IPS DF 4.7 (cell line): ENCODE measurements at regions not wholly inside any gene's neighbourhood (a gene's known extent, or its start where the extent isn't known, plus 50 kb on each side); places are given as distances from the start of the nearest gene placed in this dataset.
"Not testable (repeated sequence)": the region's sequence is repeated elsewhere in the genome, so short reads cannot be mapped to it uniquely, and the experiment has no call there.

Source experiments
- DNase-seq: peaks from one replicate; pipeline ENCODE4 v3.0.0-alpha.2; 2013; ENCODE audit warnings: low spot score; ENCODE audit errors: extremely low read depth

- no peak for DNase-seq
Measured at GRCh38 chr5:171541341-171541776, 121.9 kb downstream of the FGF18 start.

GRCh38 chr5:171542525-171543140, 123.2 kb downstream of the FGF18 start:
- no peak for DNase-seq

- DNase-seq: no peak
Measured at GRCh38 chr5:171543148-171543815, 123.8 kb downstream of the FGF18 start.

GRCh38 chr5:171544913-171545765, 125.7 kb downstream of the FGF18 start:
- DNase-seq: no peak

- no peak for DNase-seq
Measured at GRCh38 chr5:171549274-171549673, 129.8 kb downstream of the FGF18 start.

GRCh38 chr5:171553817-171554216, 134.4 kb downstream of the FGF18 start:
- DNase-seq: not testable (repeated sequence)

- no peak for DNase-seq
Measured at GRCh38 chr5:171555160-171555559, 135.7 kb downstream of the FGF18 start.

- DNase-seq: no peak
Measured at GRCh38 chr5:171562822-171563221, 143.4 kb downstream of the FGF18 start.

GRCh38 chr5:171568389-171568788, 148.9 kb downstream of the FGF18 start:
- no peak for DNase-seq

GRCh38 chr5:171569065-171569712, 149.7 kb downstream of the FGF18 start:
- DNase-seq: no peak

- no peak for DNase-seq
Measured at GRCh38 chr5:171570244-171570825, 150.9 kb downstream of the FGF18 start.

- no peak for DNase-seq
Measured at GRCh38 chr5:171571663-171572062, 152.2 kb downstream of the FGF18 start.

- DNase-seq: no peak
Measured at GRCh38 chr5:171573021-171573420, 153.6 kb downstream of the FGF18 start.

- no peak for DNase-seq
Measured at GRCh38 chr5:171573451-171574225, 154.2 kb downstream of the FGF18 start.

- DNase-seq: no peak
Measured at GRCh38 chr5:171574376-171574775, 154.9 kb downstream of the FGF18 start.

- DNase-seq: no peak
Measured at GRCh38 chr5:171575386-171575785, 155.9 kb downstream of the FGF18 start.

- DNase-seq: no peak
Measured at GRCh38 chr5:171575808-171576207, 156.4 kb downstream of the FGF18 start.

- DNase-seq: no peak
Measured at GRCh38 chr5:171577042-171577758, 157.8 kb downstream of the FGF18 start.

- DNase-seq: no peak
Measured at GRCh38 chr5:171578049-171578828, 158.8 kb downstream of the FGF18 start.
